SK-N-SH (cell line): ENCODE measurements at regions not wholly inside any gene's neighbourhood (a gene's known extent, or its start where the extent isn't known, plus 50 kb on each side); places are given as distances from the start of the nearest gene placed in this dataset.

ENCODE experiments used
- CTCF ChIA-PET: fragments of 300-600, 350-600 bp; formaldehyde crosslinking; extraction: SDS; loops from one replicate; lab custom pipeline; 2021; lab: Yijun Ruan, JAX
- POLR2A ChIA-PET: fragments of 350-600 bp; sonication (Branson Sonifier 250); formaldehyde crosslinking; extraction: SDS; loops from one replicate; lab custom pipeline; 2020; ENCODE audit warnings: antibody characterized with exemption, inconsistent platforms; lab: Yijun Ruan, JAX
- DNase-seq: peaks from one replicate; pipeline ENCODE4 v3.0.0; 2012
- H2AFZ ChIP-seq: fragments of 200-600 bp; sonication (generic); 2 replicates; pipeline ENCODE4 v1.8.1; 2016; ENCODE audit warnings: antibody characterized with exemption, mild to moderate bottlenecking, low read depth
- H3F3A ChIP-seq: fragments of 200-600 bp; sonication (generic); replicated peaks from 2 replicates; pipeline ENCODE3; 2016; ENCODE audit warnings: antibody characterized with exemption, mild to moderate bottlenecking; ENCODE audit not compliant: insufficient read depth
- H3K27ac ChIP-seq, 2 experiments: fragments of 200-500 bp in 1 of 2; fragments of 200-600 bp in 1 of 2; sonication (Bioruptor generic) in 1 of 2; sonication (generic), shearing (Covaris generic) in 1 of 2; 2 replicates each; pipeline versions ENCODE4 v1.5.1 to v1.6.1; 2014 to 2016; ENCODE audit warnings: low read depth in 2 of 2, inconsistent platforms in 1 of 2, low read length in 1 of 2, mild to moderate bottlenecking in 1 of 2, mixed read lengths in 1 of 2
- H3K27me3 ChIP-seq: fragments of 200-600 bp; sonication (generic), shearing (Covaris generic); 2 replicates; pipeline ENCODE4 v1.6.1; 2016; ENCODE audit warnings: mixed run types; ENCODE audit not compliant: insufficient read depth
- H3K36me3 ChIP-seq, 2 experiments: fragments of 200-500 bp in 1 of 2; fragments of 200-600 bp in 1 of 2; sonication (Bioruptor generic) in 1 of 2; sonication (generic) in 1 of 2; replicated peaks in 1 of 2; 2 replicates each; pipeline versions ENCODE3 to v1.5.1; 2014 to 2016; ENCODE audit warnings: low read length in 1 of 2, mild to moderate bottlenecking in 1 of 2; ENCODE audit not compliant: insufficient read depth in 2 of 2, control insufficient read depth in 1 of 2
- H3K4me1 ChIP-seq, 2 experiments: fragments of 200-500 bp in 1 of 2; fragments of 200-600 bp in 1 of 2; sonication (Bioruptor generic) in 1 of 2; sonication (generic), shearing (Covaris generic) in 1 of 2; 2 replicates each; pipeline versions ENCODE4 v1.5.1 to v1.6.1; 2014 to 2016; ENCODE audit warnings: low read depth in 1 of 2, low read length in 1 of 2, mixed run types in 1 of 2; ENCODE audit not compliant: insufficient read depth in 2 of 2, control insufficient read depth in 1 of 2
- H3K4me2 ChIP-seq: fragments of 200-600 bp; sonication (generic), shearing (Covaris generic); 2 replicates; pipeline ENCODE4 v1.6.1; 2017; ENCODE audit warnings: mixed run types
- H3K4me3 ChIP-seq, 2 experiments: fragments of 200-500 bp in 1 of 2; fragments of 200-600 bp in 1 of 2; sonication (Bioruptor generic) in 1 of 2; sonication (generic), shearing (Covaris generic) in 1 of 2; 2 replicates each; pipeline versions ENCODE4 v1.5.1 to v1.8.1; 2014 to 2016; ENCODE audit warnings: low read depth in 2 of 2, inconsistent platforms in 1 of 2, low read length in 1 of 2, mild to moderate bottlenecking in 1 of 2, mixed read lengths in 1 of 2, moderate library complexity in 1 of 2
- H3K79me2 ChIP-seq: fragments of 200-600 bp; sonication (generic); 2 replicates; pipeline ENCODE4 v1.8.1; 2017; ENCODE audit warnings: mild to moderate bottlenecking; ENCODE audit not compliant: insufficient read depth
- H3K9ac ChIP-seq: fragments of 200-600 bp; sonication (generic); 2 replicates; pipeline ENCODE4 v1.6.1; 2017; ENCODE audit warnings: mixed run types
- H3K9me2 ChIP-seq: fragments of 200-600 bp; sonication (generic); 2 replicates; pipeline ENCODE4 v1.6.1; 2017; ENCODE audit warnings: mixed run types
- H3K9me3 ChIP-seq: fragments of 200-600 bp; sonication (generic); 2 replicates; pipeline ENCODE4 v1.6.1; 2017; ENCODE audit warnings: mixed run types, mild to moderate bottlenecking, moderate library complexity
- H4K20me1 ChIP-seq: fragments of 200-600 bp; sonication (generic); 2 replicates; pipeline ENCODE4 v1.6.1; 2017; ENCODE audit warnings: mild to moderate bottlenecking, mixed run types; ENCODE audit not compliant: insufficient read depth
- CHD2 ChIP-seq: fragments of 150-350 bp; IDR thresholded peaks from 2 replicates; pipeline ENCODE4 v1.6.1; 2018; ENCODE audit warnings: low read length; ENCODE audit not compliant: partially characterized antibody
- ELF1 ChIP-seq: IDR thresholded peaks from 2 replicates; pipeline ENCODE4 v1.4.0; 2012
- FOSL2 ChIP-seq: IDR thresholded peaks from 2 replicates; pipeline ENCODE4 v1.4.0; 2012; ENCODE audit warnings: low read depth, mild to moderate bottlenecking, moderate library complexity, borderline replicate concordance
- FOXJ3 ChIP-seq: sonication (generic); formaldehyde crosslinking; IDR thresholded peaks from 2 replicates; pipeline ENCODE4 v1.5.1; 2020; ENCODE audit warnings: mild to moderate bottlenecking, missing genetic modification reagents
- FOXM1 ChIP-seq: IDR thresholded peaks from 2 replicates; pipeline ENCODE4 v1.4.0; 2012; ENCODE audit warnings: low read depth, mild to moderate bottlenecking
- JUND ChIP-seq: IDR thresholded peaks from 2 replicates; pipeline ENCODE4 v1.4.0; 2012
- PBX3 ChIP-seq: IDR thresholded peaks from 2 replicates; pipeline ENCODE4; 2012
- RCOR1 ChIP-seq: fragments of 150-350 bp; IDR thresholded peaks from 2 replicates; pipeline ENCODE4 v1.6.1; 2017; ENCODE audit warnings: antibody characterized with exemption, low read length
- REST ChIP-seq: IDR thresholded peaks from 2 replicates; pipeline ENCODE4 v1.6.1; 2012; ENCODE audit warnings: mild to moderate bottlenecking, low read depth, low read length, moderate library complexity
- RXRA ChIP-seq: IDR thresholded peaks from 2 replicates; pipeline ENCODE4 v1.4.0; 2012; ENCODE audit warnings: low read depth, mild to moderate bottlenecking, borderline replicate concordance
- SIN3A ChIP-seq: IDR thresholded peaks from 2 replicates; pipeline ENCODE4 v1.6.1; 2012; ENCODE audit warnings: low read depth, mild to moderate bottlenecking, low read length, moderate library complexity, borderline replicate concordance
- TCF12 ChIP-seq: IDR thresholded peaks from 2 replicates; pipeline ENCODE4 v1.4.0; 2012
- TEAD4 ChIP-seq: IDR thresholded peaks from 2 replicates; pipeline ENCODE4 v1.4.0; 2012; ENCODE audit warnings: mild to moderate bottlenecking, borderline replicate concordance; ENCODE audit not compliant: insufficient read depth
- USF2 ChIP-seq: fragments of 150-350 bp; IDR thresholded peaks from 2 replicates; pipeline ENCODE4 v1.6.1; 2017; ENCODE audit warnings: antibody characterized with exemption, low read length, low read depth, borderline replicate concordance
- YY1 ChIP-seq: IDR thresholded peaks from 2 replicates; pipeline ENCODE4 v1.4.0; 2012; ENCODE audit warnings: low read depth, mild to moderate bottlenecking
- WGBS: methylation state at CpG from one replicate; pipeline ENCODE4 v1.1.6; 2017; ENCODE audit warnings: low lambda C conversion rate; 5-methylcytosine and 5-hydroxymethylcytosine counted together

GRCh38 chr1:87757676-87758075 lies 429.0 kb downstream of the LMO4 start:
- POLR2A ChIA-PET = no interaction called here
- no peak overlapping the region for H3K27ac ChIP-seq
- no peaks in the 10 kb centered on the region for H3K9me2 ChIP-seq
- no peak overlapping the region for H3K9ac ChIP-seq
- no peaks in the 10 kb centered on the region for H3K4me1 ChIP-seq
- no peak overlapping the region for H3K4me2 ChIP-seq
- H3K36me3 ChIP-seq = no peaks in the 10 kb centered on the region
- H3K4me3 ChIP-seq = no peak overlapping the region
- no peaks in the 10 kb centered on the region for H3F3A ChIP-seq
- no peak for TF ChIP-seq FOXM1
- no peak overlapping the region for H2AFZ ChIP-seq
- DNase-seq = no peak
- H4K20me1 ChIP-seq = no peaks in the 10 kb centered on the region
- H3K27me3 ChIP-seq = no peaks in the 10 kb centered on the region
- H3K79me2 ChIP-seq = no peaks in the 10 kb centered on the region
- WGBS = 59% methylated on average over 9 of the region's 9 CpGs
- CTCF ChIA-PET = no interaction called here
- no peaks in the 10 kb centered on the region for H3K9me3 ChIP-seq

GRCh38 chr1:87759421-87760087 lies 430.9 kb downstream of the LMO4 start:
- H3K36me3 ChIP-seq = no peaks in the 10 kb centered on the region
- H3K27ac ChIP-seq = no peak overlapping the region
- no peak for TF ChIP-seq ELF1
- TF ChIP-seq SIN3A = no peak
- no peak for TF ChIP-seq TCF12
- no peak for TF ChIP-seq CHD2
- no peak for TF ChIP-seq TEAD4
- TF ChIP-seq RCOR1 = no peak
- no peak for TF ChIP-seq RXRA
- TF ChIP-seq YY1 = no peak
- TF ChIP-seq USF2 = no peak
- TF ChIP-seq REST = no peak
- TF ChIP-seq FOXJ3 = no peak
- no peak for TF ChIP-seq JUND
- no peak for TF ChIP-seq PBX3
- TF ChIP-seq FOSL2 = no peak
- H3K79me2 ChIP-seq = no peaks in the 10 kb centered on the region
- H3K4me3 ChIP-seq = no peak overlapping the region
- ChIA-PET CTCF (no interaction called here), POLR2A (no interaction called here)
- H2AFZ ChIP-seq = 0 out of 2 replicates have a peak overlapping the region, but pooled peaks have one; percentile 10
- H3K9me3 ChIP-seq = no peaks in the 10 kb centered on the region
- H4K20me1 ChIP-seq = no peaks in the 10 kb centered on the region
- H3K9me2 ChIP-seq = no peaks in the 10 kb centered on the region
- DNase-seq = no peak
- no peaks in the 10 kb centered on the region for H3K4me1 ChIP-seq
- H3K4me2 ChIP-seq = no peak overlapping the region
- H3K9ac ChIP-seq = no peak overlapping the region
- no peaks in the 10 kb centered on the region for H3K27me3 ChIP-seq
- WGBS = 32% methylated on average over 4 of the region's 4 CpGs
- no peaks in the 10 kb centered on the region for H3F3A ChIP-seq
